ENCODE measurements at regions not wholly inside any gene's neighbourhood (a gene's known extent, or its start where the extent isn't known, plus 50 kb on each side); places are given as distances from the start of the nearest gene placed in this dataset.

DNA sequence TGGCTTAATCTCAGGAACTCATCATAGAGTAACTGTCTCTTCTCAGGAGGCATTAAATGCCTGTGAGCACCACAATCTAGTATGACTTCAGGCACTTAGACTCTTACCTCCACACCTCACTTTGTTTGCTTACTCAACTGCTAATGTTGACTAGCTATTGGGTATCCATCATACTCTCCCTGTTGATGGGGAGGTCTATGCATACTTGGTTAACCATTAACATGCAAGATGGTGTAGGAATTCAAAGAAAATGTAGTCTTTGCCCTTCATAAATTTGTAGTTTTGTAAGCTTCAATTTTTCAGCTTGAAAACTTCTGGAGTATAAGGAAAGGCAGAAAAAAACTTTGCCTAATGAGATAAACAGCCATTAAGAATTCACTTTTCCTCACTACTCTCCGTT lies 501.0 kb upstream of the MARCKS start:
- TF ChIP-seq CTCF (IDR thresholded peaks at IDR 0.05; ENCODE audit: extremely low read depth, insufficient read depth, missing control alignments): no peak
- in situ Hi-C loops (cut with MboI; ENCODE audit: low pct_unique_long_range_greater_than_20kb, low sequenced_read_pairs, unreplicated experiment): no loop called here
- DNase-seq (ENCODE audit: low spot score): no peak

GRCh38 chr6:113357041-113357440 lies 500.1 kb upstream of the MARCKS start:
- in situ Hi-C loops (cut with MboI; ENCODE audit: low pct_unique_long_range_greater_than_20kb, low sequenced_read_pairs, unreplicated experiment): no loop called here
- TF ChIP-seq CTCF (IDR thresholded peaks at IDR 0.05; ENCODE audit: extremely low read depth, insufficient read depth, missing control alignments): no peak
- DNase-seq (ENCODE audit: low spot score): no peak

DNA sequence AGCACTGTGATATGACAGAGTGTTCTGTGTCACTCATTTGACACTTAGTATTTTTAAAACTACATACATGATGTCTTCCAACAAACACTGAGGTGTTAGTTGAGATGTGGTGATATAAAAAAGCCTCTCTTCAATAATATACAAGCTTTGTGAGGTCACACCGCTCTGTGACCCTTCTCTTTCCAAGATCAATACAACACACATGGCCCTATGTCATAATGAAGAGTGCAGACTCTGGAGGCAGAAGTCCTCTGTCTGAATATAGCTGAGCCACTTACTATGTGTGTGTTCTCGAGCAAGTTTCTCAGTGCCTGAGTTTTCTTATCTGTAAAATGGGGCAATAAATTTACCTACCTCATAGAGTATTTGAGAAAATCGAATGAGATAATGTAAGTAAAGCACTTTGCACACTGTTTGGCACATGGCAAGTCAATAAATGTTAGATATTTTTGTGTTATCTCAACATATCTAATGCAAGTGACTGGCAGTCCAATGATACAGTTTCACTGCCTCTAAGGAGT lies 499.0 kb upstream of the MARCKS start:
- DNase-seq (ENCODE audit: low spot score): no peak
- no peak for TF ChIP-seq CTCF (IDR thresholded peaks at IDR 0.05; ENCODE audit: extremely low read depth, insufficient read depth, missing control alignments)
- in situ Hi-C loops (cut with MboI; ENCODE audit: low pct_unique_long_range_greater_than_20kb, low sequenced_read_pairs, unreplicated experiment): no loop called here

- DNase-seq (ENCODE audit: low spot score): no peak
- in situ Hi-C loops (cut with MboI; ENCODE audit: low pct_unique_long_range_greater_than_20kb, low sequenced_read_pairs, unreplicated experiment): no loop called here
- TF ChIP-seq CTCF (IDR thresholded peaks at IDR 0.05; ENCODE audit: extremely low read depth, insufficient read depth, missing control alignments): no peak
Observed at GRCh38 chr6:113359155-113360140, 497.7 kb upstream of the MARCKS start.

DNA sequence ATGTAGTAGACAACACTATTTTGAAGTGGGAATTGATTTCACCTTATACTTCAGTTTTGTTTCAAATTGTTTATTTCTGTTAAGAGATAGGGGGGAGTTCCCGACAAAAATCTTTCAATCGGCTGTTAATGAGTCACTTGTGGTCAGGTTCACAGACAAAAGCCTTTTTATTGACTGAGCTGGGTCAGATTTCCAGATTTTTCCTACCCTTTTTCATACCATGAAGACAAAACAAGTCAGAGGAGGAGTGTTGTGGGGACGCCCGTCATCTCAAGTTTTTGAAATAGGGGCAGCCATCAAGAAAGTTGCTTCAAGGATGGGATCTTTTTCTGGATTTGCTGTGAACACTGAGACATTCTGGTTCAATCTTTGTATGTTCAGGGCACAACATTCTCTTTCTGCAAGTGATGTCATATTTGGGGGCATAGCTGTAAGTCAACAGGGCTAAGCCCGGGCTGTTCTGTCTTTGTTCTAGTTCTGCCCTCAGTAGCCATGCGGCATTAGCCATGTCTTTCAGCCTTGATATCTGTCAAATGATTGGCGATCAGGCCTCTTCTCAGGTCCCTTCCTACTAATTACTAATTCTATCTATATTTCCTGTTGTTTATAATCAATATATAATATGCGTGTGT lies 496.0 kb upstream of the MARCKS start:
- no peak for TF ChIP-seq CTCF (IDR thresholded peaks at IDR 0.05; ENCODE audit: extremely low read depth, insufficient read depth, missing control alignments)
- DNase-seq (ENCODE audit: low spot score): no peak
- in situ Hi-C loops (cut with MboI; ENCODE audit: low pct_unique_long_range_greater_than_20kb, low sequenced_read_pairs, unreplicated experiment): no loop called here

DNA sequence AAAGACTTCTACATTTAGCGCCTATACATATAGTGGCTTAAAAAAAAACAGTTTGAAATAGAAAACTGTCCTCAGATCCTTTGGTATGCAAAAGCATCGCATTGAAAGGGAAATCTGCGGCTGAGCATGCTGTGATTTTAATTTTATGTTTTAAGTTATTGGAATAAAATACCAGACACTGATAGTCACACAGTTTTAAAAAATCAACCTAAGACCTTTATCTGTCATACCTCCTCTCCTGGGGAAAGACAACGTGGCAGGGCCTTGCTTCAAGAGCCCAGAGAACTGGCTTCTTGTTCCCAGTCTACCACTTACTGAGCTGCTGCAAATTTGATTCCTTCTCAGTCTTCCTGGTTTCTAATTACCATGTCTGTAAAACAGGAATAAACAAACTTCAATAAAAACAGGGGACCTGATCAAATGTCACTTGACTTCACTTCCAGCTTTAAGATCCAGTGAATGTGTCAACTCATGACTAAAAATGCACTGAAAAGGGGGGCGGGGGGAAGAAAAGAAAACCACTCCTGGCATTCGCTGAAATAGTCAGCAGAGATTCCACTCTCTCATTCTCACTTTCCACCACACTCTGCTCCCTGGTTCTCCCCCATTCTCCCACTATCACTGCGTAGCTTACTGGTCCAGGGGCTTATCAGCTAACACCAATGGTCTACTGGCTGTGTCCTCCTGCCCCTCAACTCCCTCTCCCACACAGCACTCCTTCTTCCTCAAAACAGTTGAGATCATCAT lies 494.7 kb upstream of the MARCKS start:
- in situ Hi-C loops (cut with MboI; ENCODE audit: low pct_unique_long_range_greater_than_20kb, low sequenced_read_pairs, unreplicated experiment): no loop called here
- TF ChIP-seq CTCF (IDR thresholded peaks at IDR 0.05; ENCODE audit: extremely low read depth, insufficient read depth, missing control alignments): no peak
- no peak for DNase-seq (ENCODE audit: low spot score)
